Hepatocyte (in vitro differentiated cells): ENCODE measurements at regions not wholly inside any gene's neighbourhood (a gene's known extent, or its start where the extent isn't known, plus 50 kb on each side); places are given as distances from the start of the nearest gene placed in this dataset.

Experiments used
- DNase-seq: peaks from one replicate; pipeline ENCODE4 v3.0.0-alpha.2; 2016; ENCODE audit warnings: low spot score
- H2AFZ ChIP-seq: fragments of 200-600 bp; sonication (generic); 2 replicates; pipeline ENCODE4 v1.6.0; 2016; ENCODE audit warnings: antibody characterized with exemption, mild to moderate bottlenecking
- H3K27ac ChIP-seq: fragments of 200-600 bp; sonication (generic); 2 replicates; pipeline ENCODE4 v1.5.1; 2016; ENCODE audit warnings: mild to moderate bottlenecking
- H3K27me3 ChIP-seq: fragments of 200-600 bp; sonication (generic); 2 replicates; pipeline ENCODE4 v1.6.1; 2016
- H3K36me3 ChIP-seq: fragments of 200-600 bp; sonication (generic); replicated peaks from 2 replicates; pipeline ENCODE4 v1.5.1; 2016; ENCODE audit warnings: low read depth; ENCODE audit not compliant: insufficient read depth
- H3K4me1 ChIP-seq: fragments of 200-600 bp; sonication (generic); 2 replicates; pipeline ENCODE4 v1.5.1; 2016; ENCODE audit warnings: mild to moderate bottlenecking, moderate library complexity; ENCODE audit not compliant: insufficient read depth
- H3K4me2 ChIP-seq: fragments of 200-600 bp; sonication (generic); 2 replicates; pipeline ENCODE4 v1.6.0; 2016
- H3K4me3 ChIP-seq: fragments of 200-600 bp; sonication (generic); 2 replicates; pipeline ENCODE4 v1.5.1; 2016; ENCODE audit warnings: mild to moderate bottlenecking
- H3K79me2 ChIP-seq: fragments of 200-600 bp; sonication (generic); 2 replicates; pipeline ENCODE4 v1.6.0; 2017; ENCODE audit warnings: mild to moderate bottlenecking
- H3K9me2 ChIP-seq: fragments of 200-600 bp; sonication (generic); replicated peaks from 2 replicates; pipeline ENCODE4 v1.6.0; 2017; ENCODE audit warnings: mild to moderate bottlenecking; ENCODE audit not compliant: insufficient read depth
- H3K9me3 ChIP-seq: fragments of 200-600 bp; sonication (generic); 2 replicates; pipeline ENCODE4 v1.5.1; 2016; ENCODE audit warnings: low read depth, mild to moderate bottlenecking
- H4K20me1 ChIP-seq: fragments of 200-600 bp; sonication (generic); 2 replicates; pipeline ENCODE4 v1.6.0; 2016; ENCODE audit warnings: mild to moderate bottlenecking; ENCODE audit not compliant: insufficient read depth, poor library complexity, severe bottlenecking
- EZH2 ChIP-seq: fragments of 200-600 bp; sonication (generic); IDR thresholded peaks from 2 replicates; pipeline ENCODE4 v1.6.1; 2016; ENCODE audit warnings: antibody characterized with exemption, mild to moderate bottlenecking, borderline replicate concordance
- EZH2phosphoT487 ChIP-seq: fragments of 200-600 bp; sonication (generic); IDR thresholded peaks from one replicate; pipeline ENCODE4 v1.6.1; 2018; ENCODE audit warnings: antibody characterized with exemption, mild to moderate bottlenecking, low read depth, moderate library complexity; ENCODE audit not compliant: unreplicated experiment, severe bottlenecking
- WGBS: methylation state at CpG from one replicate; pipeline ENCODE4 v1.1.6; 2016; ENCODE audit warnings: low lambda C conversion rate; ENCODE audit errors: missing lambda C conversion rate; 5-methylcytosine and 5-hydroxymethylcytosine counted together
- TF ChIP-seq, protein P1 (sequence below): fragments of 200-600 bp; sonication (generic); IDR thresholded peaks from 2 replicates; pipeline ENCODE4 v1.5.1; 2016; ENCODE audit warnings: antibody characterized with exemption, mild to moderate bottlenecking; ENCODE audit not compliant: poor library complexity

DNA sequence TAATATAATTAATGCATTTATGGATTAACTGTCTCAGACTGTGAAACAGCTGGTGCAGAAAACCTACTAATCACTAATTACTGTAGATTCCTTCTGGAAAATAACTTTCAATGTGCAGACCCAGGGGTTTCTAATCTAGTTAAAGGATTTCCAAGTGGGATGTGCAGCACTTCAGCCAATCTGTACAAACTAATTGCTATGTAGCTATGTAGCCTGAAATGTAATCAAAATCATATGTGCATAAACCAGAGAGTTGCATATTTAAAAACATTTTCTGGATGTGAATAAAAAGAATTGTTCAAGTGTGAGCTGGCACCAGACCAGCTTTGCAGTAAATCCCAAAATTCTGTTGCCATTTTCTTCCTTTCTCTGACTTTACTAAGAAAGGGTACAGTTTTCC lies 127.5 kb upstream of the CD96 start:
- Histone ChIP-seq H3K4me2 (no peak overlapping the region), H3K9me3 (no peaks in the 10 kb centered on the region)

DNA sequence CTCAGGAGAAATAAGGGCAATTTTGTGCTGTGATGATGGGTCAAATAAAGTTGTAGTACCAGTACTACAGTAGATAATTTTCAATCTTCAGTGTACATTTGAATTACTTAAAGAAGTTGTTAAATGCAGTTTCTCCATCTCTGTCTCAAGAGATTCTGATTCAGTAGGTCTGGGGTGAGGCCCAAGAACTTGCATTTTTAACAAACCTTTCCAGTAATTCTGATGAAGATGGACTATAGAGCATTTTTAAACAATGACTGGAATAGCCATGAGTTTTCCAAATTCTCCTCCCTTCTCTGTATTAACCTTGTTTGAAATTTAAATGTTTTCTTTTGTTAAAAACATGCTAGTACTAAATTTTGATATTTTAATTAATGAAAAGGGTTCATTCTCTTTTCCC lies 127.0 kb upstream of the CD96 start:
- H3K79me2 ChIP-seq, result no peaks in the 10 kb centered on the region
- H3K4me3 ChIP-seq, result no peak overlapping the region
- no peaks in the 10 kb centered on the region for H3K9me3 ChIP-seq
- H3K4me2 ChIP-seq, result no peak overlapping the region
- H3K27me3 ChIP-seq, result no peaks in the 10 kb centered on the region
- no peak overlapping the region for H2AFZ ChIP-seq
- H4K20me1 ChIP-seq, result no peaks in the 10 kb centered on the region
- H3K27ac ChIP-seq, result no peak overlapping the region
- H3K4me1 ChIP-seq, result no peaks in the 10 kb centered on the region
- H3K9me2 ChIP-seq, result no peaks in the 10 kb centered on the region
- DNase-seq, result no peak
- TF ChIP-seq, protein P1, sequence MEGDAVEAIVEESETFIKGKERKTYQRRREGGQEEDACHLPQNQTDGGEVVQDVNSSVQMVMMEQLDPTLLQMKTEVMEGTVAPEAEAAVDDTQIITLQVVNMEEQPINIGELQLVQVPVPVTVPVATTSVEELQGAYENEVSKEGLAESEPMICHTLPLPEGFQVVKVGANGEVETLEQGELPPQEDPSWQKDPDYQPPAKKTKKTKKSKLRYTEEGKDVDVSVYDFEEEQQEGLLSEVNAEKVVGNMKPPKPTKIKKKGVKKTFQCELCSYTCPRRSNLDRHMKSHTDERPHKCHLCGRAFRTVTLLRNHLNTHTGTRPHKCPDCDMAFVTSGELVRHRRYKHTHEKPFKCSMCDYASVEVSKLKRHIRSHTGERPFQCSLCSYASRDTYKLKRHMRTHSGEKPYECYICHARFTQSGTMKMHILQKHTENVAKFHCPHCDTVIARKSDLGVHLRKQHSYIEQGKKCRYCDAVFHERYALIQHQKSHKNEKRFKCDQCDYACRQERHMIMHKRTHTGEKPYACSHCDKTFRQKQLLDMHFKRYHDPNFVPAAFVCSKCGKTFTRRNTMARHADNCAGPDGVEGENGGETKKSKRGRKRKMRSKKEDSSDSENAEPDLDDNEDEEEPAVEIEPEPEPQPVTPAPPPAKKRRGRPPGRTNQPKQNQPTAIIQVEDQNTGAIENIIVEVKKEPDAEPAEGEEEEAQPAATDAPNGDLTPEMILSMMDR, result no peak
- TF ChIP-seq EZH2phosphoT487 (no peak), EZH2 (no peak)
- no peaks in the 10 kb centered on the region for H3K36me3 ChIP-seq

More for the DNA sequence above, 127.5 kb upstream of the CD96 start:
- no peak overlapping the region for H3K27ac ChIP-seq
- no peak overlapping the region for H3K4me3 ChIP-seq
- H3K79me2 ChIP-seq, result no peaks in the 10 kb centered on the region
- H3K36me3 ChIP-seq, result no peaks in the 10 kb centered on the region
- no peaks in the 10 kb centered on the region for H3K4me1 ChIP-seq
- no peak for DNase-seq
- H3K27me3 ChIP-seq, result no peaks in the 10 kb centered on the region
- no peak for TF ChIP-seq EZH2
- TF ChIP-seq EZH2phosphoT487, result no peak
- TF ChIP-seq, protein P1, result no peak
- H4K20me1 ChIP-seq, result no peaks in the 10 kb centered on the region
- no peaks in the 10 kb centered on the region for H3K9me2 ChIP-seq
- H2AFZ ChIP-seq, result no peak overlapping the region

- Histone ChIP-seq H3K36me3 (no peaks in the 10 kb centered on the region), H3K79me2 (no peaks in the 10 kb centered on the region), H3K9me3 (no peaks in the 10 kb centered on the region), H3K9me2 (no peaks in the 10 kb centered on the region), H3K27me3 (no peaks in the 10 kb centered on the region), H3K27ac (no peak overlapping the region), H2AFZ (no peak overlapping the region), H4K20me1 (no peaks in the 10 kb centered on the region), H3K4me2 (no peak overlapping the region), H3K4me3 (no peak overlapping the region), H3K4me1 (no peaks in the 10 kb centered on the region)
- no peak for DNase-seq
- TF ChIP-seq EZH2, result no peak
- TF ChIP-seq EZH2phosphoT487, result no peak
- WGBS, result 77% methylated on average over 1 of the region's 1 CpG
Observed at GRCh38 chr3:111418391-111418790, 123.6 kb upstream of the CD96 start.

DNA sequence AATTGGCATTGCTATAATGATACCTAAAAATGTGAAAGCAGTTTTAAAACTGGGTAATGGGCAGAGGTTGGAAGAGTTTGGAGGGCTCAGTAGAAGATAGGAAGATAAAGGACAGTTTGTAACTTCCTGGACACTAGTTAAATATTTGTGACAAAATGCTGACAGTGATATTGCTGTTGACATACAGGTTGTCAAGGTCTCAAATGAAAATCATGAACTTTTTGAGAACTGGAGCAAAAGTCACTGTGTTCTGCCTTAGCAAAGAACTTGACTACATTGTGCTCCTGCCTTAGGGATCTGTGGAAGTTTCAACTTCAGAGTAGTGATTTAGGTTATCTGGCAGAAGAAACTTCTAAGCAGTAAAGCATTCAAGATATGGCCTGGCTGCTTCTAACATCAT lies 113.7 kb upstream of the CD96 start:
- Histone ChIP-seq H3K9me2 (no peaks in the 10 kb centered on the region), H3K27me3 (no peaks in the 10 kb centered on the region), H3K27ac (no peak overlapping the region), H3K36me3 (no peaks in the 10 kb centered on the region), H3K4me1 (no peaks in the 10 kb centered on the region), H3K9me3 (peaks cover 4% of the 10 kb centered on the region), H3K79me2 (no peaks in the 10 kb centered on the region), H3K4me3 (no peak overlapping the region), H2AFZ (no peak overlapping the region), H3K4me2 (no peak overlapping the region), H4K20me1 (no peaks in the 10 kb centered on the region)
- DNase-seq, result no peak
- TF ChIP-seq, protein P1, result no peak
- TF ChIP-seq EZH2 (no peak), EZH2phosphoT487 (no peak)
